Left ventricle myocardium inferior (tissue), 1 donor: ENCODE measurements at regions not wholly inside any gene's neighbourhood (a gene's known extent, or its start where the extent isn't known, plus 50 kb on each side); places are given as distances from the start of the nearest gene placed in this dataset.

Experiments
- DNase-seq: peaks from one replicate; pipeline ENCODE4 v3.0.0-alpha.2; 2020
- H3K27ac ChIP-seq: fragments of 200-600 bp; replicated peaks from 2 replicates; pipeline ENCODE4 v1.8.0; 2021
- H3K27me3 ChIP-seq: fragments of 200-600 bp; 2 replicates; pipeline ENCODE4 v1.8.0; 2021; ENCODE audit warnings: low read depth
- H3K36me3 ChIP-seq: fragments of 200-600 bp; 2 replicates; pipeline ENCODE4 v1.8.0; 2021
- H3K4me1 ChIP-seq: fragments of 200-600 bp; 2 replicates; pipeline ENCODE4 v1.8.0; 2021
- H3K4me3 ChIP-seq: fragments of 200-600 bp; 2 replicates; pipeline ENCODE4 v1.8.0; 2021; ENCODE audit warnings: mild to moderate bottlenecking, moderate library complexity
- H3K9me3 ChIP-seq: fragments of 200-600 bp; replicated peaks from 2 replicates; pipeline ENCODE4 v1.8.0; 2021
- CTCF ChIP-seq: fragments of 200-600 bp; IDR thresholded peaks from 2 replicates; pipeline ENCODE4 v1.8.0; 2021; ENCODE audit warnings: antibody characterized with exemption, mild to moderate bottlenecking, borderline replicate concordance
- intact Hi-C: fragments of 100-400 bp; cut with micrococcal nuclease; formaldehyde crosslinking; loops from one replicate; pipeline ENCODE4 v1.11.0; 2022
- donor health status: DM: no; HTN: yes; CAD: no; lungs with severe emphysema.

- no peak overlapping the region for H3K4me3 ChIP-seq
- no peak for DNase-seq
- no peaks in the 10 kb centered on the region for H3K27me3 ChIP-seq
- no peak overlapping the region for H3K27ac ChIP-seq
- no peaks in the 10 kb centered on the region for H3K36me3 ChIP-seq
- no peaks in the 10 kb centered on the region for H3K9me3 ChIP-seq
- no peak for TF ChIP-seq CTCF
- no peaks in the 10 kb centered on the region for H3K4me1 ChIP-seq
- intact Hi-C loops = no loop called here
Measured at GRCh38 chr9:79895232-79895631, 323.5 kb downstream of the TLE4 start.

- H3K27ac ChIP-seq = no peak overlapping the region
- no peaks in the 10 kb centered on the region for H3K27me3 ChIP-seq
- DNase-seq = no peak
- H3K4me3 ChIP-seq = no peak overlapping the region
- no peaks in the 10 kb centered on the region for H3K9me3 ChIP-seq
- no peak for TF ChIP-seq CTCF
- H3K36me3 ChIP-seq = no peaks in the 10 kb centered on the region
- intact Hi-C loops = no loop called here
- H3K4me1 ChIP-seq = no peaks in the 10 kb centered on the region
Measured at GRCh38 chr9:79889369-79889768, 317.6 kb downstream of the TLE4 start.

GRCh38 chr9:79885093-79885857 lies 313.5 kb downstream of the TLE4 start:
- Histone ChIP-seq H3K9me3 (no peaks in the 10 kb centered on the region), H3K4me1 (no peaks in the 10 kb centered on the region), H3K4me3 (no peak overlapping the region), H3K27ac (no peak overlapping the region), H3K36me3 (no peaks in the 10 kb centered on the region), H3K27me3 (no peaks in the 10 kb centered on the region)
- no peak for DNase-seq
- no peak for TF ChIP-seq CTCF
- intact Hi-C loops = no loop called here

GRCh38 chr9:79884546-79884945 lies 312.8 kb downstream of the TLE4 start:
- intact Hi-C loops = no loop called here

GRCh38 chr9:79883073-79883645 lies 311.4 kb downstream of the TLE4 start:
- peak; percentile 20 for DNase-seq
- intact Hi-C loops = no loop called here
- TF ChIP-seq CTCF = no peak
- Histone ChIP-seq H3K4me3 (no peak overlapping the region), H3K27ac (no peak overlapping the region), H3K9me3 (no peaks in the 10 kb centered on the region), H3K36me3 (no peaks in the 10 kb centered on the region), H3K4me1 (no peaks in the 10 kb centered on the region), H3K27me3 (no peaks in the 10 kb centered on the region)

More at GRCh38 chr9:79884546-79884945, 312.8 kb downstream of the TLE4 start:
- H3K36me3 ChIP-seq = no peaks in the 10 kb centered on the region
- H3K9me3 ChIP-seq = no peaks in the 10 kb centered on the region
- DNase-seq = no peak
- TF ChIP-seq CTCF = no peak
- no peaks in the 10 kb centered on the region for H3K27me3 ChIP-seq
- H3K4me1 ChIP-seq = no peaks in the 10 kb centered on the region
- H3K4me3 ChIP-seq = no peak overlapping the region
- H3K27ac ChIP-seq = no peak overlapping the region
